ENCODE measurements at regions not wholly inside any gene's neighbourhood (a gene's known extent, or its start where the extent isn't known, plus 50 kb on each side); places are given as distances from the start of the nearest gene placed in this dataset.

DNA sequence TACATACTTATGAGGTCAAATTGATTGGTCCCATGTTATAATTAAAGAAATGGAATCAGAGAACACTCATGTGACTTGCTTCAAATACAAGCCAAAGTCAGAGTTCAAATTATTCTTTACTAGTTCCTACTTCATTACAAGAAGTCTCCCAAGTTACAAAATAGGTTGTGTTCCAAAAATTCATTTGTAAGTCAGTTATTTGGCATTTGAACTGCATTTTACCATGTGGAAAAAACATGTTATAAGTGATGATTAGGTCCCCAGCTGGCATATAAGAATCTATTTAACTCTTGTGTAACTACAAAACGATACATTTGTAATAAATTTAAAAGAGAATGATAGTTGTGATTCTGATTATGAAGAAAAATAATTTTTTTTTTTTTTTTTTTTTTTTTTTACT, 124.1 kb downstream of the DISP1 start:
- no peak overlapping the region for H3K4me3 ChIP-seq (ENCODE audit: low read depth, low read length)
- BruUV-seq (replicated peaks) = no TSS peak
- Mint-ChIP-seq H3K4me1 (ENCODE audit: low read depth, unreplicated experiment) (peaks cover 11% of the 10 kb centered on the region), H3K36me3 (ENCODE audit: insufficient read depth, unreplicated experiment) (peaks cover 6% of the 10 kb centered on the region), H3K27me3 (ENCODE audit: insufficient read depth, unreplicated experiment) (no peaks in the 10 kb centered on the region), H3K27ac (ENCODE audit: unreplicated experiment) (no peak overlapping the region), H3K9me3 (ENCODE audit: unreplicated experiment) (no peaks in the 10 kb centered on the region), H3K4me3 (ENCODE audit: unreplicated experiment) (no peak overlapping the region)
- no peaks in the 10 kb centered on the region for H3K9me3 ChIP-seq
- intact Hi-C loops (cut with micrococcal nuclease; ENCODE audit: unreplicated experiment) = no loop called here
- H3K36me3 ChIP-seq (ENCODE audit: control insufficient read depth, insufficient read depth, low read length) = peaks cover 2% of the 10 kb centered on the region; the same call in 1 of the 2 replicates
- no peaks in the 10 kb centered on the region for H3K4me1 ChIP-seq
- H3K27me3 ChIP-seq (replicated peaks; ENCODE audit: control insufficient read depth, insufficient read depth, low read length) = no peaks in the 10 kb centered on the region
- ChIA-PET POLR2A (no interaction called here), CTCF (no interaction called here)
- DNase-seq = no peak
- TF ChIP-seq, protein P1, sequence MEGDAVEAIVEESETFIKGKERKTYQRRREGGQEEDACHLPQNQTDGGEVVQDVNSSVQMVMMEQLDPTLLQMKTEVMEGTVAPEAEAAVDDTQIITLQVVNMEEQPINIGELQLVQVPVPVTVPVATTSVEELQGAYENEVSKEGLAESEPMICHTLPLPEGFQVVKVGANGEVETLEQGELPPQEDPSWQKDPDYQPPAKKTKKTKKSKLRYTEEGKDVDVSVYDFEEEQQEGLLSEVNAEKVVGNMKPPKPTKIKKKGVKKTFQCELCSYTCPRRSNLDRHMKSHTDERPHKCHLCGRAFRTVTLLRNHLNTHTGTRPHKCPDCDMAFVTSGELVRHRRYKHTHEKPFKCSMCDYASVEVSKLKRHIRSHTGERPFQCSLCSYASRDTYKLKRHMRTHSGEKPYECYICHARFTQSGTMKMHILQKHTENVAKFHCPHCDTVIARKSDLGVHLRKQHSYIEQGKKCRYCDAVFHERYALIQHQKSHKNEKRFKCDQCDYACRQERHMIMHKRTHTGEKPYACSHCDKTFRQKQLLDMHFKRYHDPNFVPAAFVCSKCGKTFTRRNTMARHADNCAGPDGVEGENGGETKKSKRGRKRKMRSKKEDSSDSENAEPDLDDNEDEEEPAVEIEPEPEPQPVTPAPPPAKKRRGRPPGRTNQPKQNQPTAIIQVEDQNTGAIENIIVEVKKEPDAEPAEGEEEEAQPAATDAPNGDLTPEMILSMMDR (IDR thresholded peaks at IDR 0.05; ENCODE audit: insufficient read depth in 1 of 2, low read depth in 1 of 2, low read length in 1 of 2, severe bottlenecking in 1 of 2, unreplicated experiment in 1 of 2) = no peak

DNA sequence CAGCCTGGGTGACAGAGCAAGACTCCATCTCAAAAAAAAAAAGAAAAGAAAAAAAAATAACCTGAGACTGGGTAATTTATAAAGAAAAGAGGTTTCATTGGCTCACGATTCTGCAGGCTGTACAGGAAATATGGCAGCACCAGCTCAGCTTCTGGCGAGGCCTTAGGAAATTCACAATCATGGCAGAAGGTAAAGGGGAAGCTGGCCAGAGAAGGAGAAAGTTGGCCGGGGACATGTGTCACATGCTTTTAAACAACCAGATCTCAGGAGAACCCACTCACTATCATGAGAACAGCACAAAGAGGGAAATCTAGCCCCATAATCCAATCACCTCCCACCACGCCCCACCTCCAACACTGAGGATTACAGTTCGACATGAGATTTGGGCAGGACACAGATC, 125.3 kb downstream of the DISP1 start:
- Mint-ChIP-seq H3K9me3 (ENCODE audit: unreplicated experiment) (no peaks in the 10 kb centered on the region), H3K36me3 (ENCODE audit: insufficient read depth, unreplicated experiment) (peaks cover 6% of the 10 kb centered on the region), H3K27me3 (ENCODE audit: insufficient read depth, unreplicated experiment) (no peaks in the 10 kb centered on the region), H3K27ac (ENCODE audit: unreplicated experiment) (no peak overlapping the region), H3K4me1 (ENCODE audit: low read depth, unreplicated experiment) (peaks cover 11% of the 10 kb centered on the region), H3K4me3 (ENCODE audit: unreplicated experiment) (no peak overlapping the region)
- BruUV-seq (replicated peaks) = no TSS peak
- H3K27me3 ChIP-seq (replicated peaks; ENCODE audit: control insufficient read depth, insufficient read depth, low read length) = no peaks in the 10 kb centered on the region
- TF ChIP-seq, protein P1 (IDR thresholded peaks at IDR 0.05; ENCODE audit: insufficient read depth in 1 of 2, low read depth in 1 of 2, low read length in 1 of 2, severe bottlenecking in 1 of 2, unreplicated experiment in 1 of 2) = no peak
- ChIA-PET POLR2A (no interaction called here), CTCF (no interaction called here)
- no peaks in the 10 kb centered on the region for H3K4me1 ChIP-seq
- H3K4me3 ChIP-seq (ENCODE audit: low read depth, low read length) = no peak overlapping the region
- DNase-seq = no peak
- intact Hi-C loops (cut with micrococcal nuclease; ENCODE audit: unreplicated experiment) = no loop called here
- peaks cover 2% of the 10 kb centered on the region; the same call in 1 of the 2 replicates for H3K36me3 ChIP-seq (ENCODE audit: control insufficient read depth, insufficient read depth, low read length)
- no peaks in the 10 kb centered on the region for H3K9me3 ChIP-seq

DNA sequence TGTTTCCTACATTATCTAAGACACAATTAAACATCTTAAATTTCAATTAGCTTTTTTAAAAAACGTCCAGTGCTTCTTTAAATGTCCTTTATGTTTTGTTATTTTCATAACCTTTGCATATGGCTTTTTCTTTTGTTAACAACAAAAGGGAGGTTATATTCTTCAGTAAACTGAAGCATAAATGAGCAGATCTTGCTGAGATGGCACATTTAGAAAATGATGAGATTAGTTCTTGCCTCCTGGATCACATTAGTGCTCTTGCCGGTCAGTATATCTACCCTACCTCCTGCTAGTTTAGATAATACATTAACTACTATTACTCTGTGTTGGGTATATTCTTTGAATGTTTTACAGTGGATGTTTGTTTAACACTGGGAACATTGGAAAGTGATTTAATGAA, 126.1 kb downstream of the DISP1 start:
- Histone ChIP-seq H3K27me3 (replicated peaks; ENCODE audit: control insufficient read depth, insufficient read depth, low read length) (no peaks in the 10 kb centered on the region), H3K4me1 (no peaks in the 10 kb centered on the region), H3K9me3 (no peaks in the 10 kb centered on the region), H3K4me3 (ENCODE audit: low read depth, low read length) (no peak overlapping the region), H3K36me3 (ENCODE audit: control insufficient read depth, insufficient read depth, low read length) (peaks cover 2% of the 10 kb centered on the region; the same call in 1 of the 2 replicates)
- intact Hi-C loops (cut with micrococcal nuclease; ENCODE audit: unreplicated experiment) = no loop called here
- Mint-ChIP-seq H3K4me1 (ENCODE audit: low read depth, unreplicated experiment) (peaks cover 11% of the 10 kb centered on the region), H3K4me3 (ENCODE audit: unreplicated experiment) (no peak overlapping the region), H3K9me3 (ENCODE audit: unreplicated experiment) (no peaks in the 10 kb centered on the region), H3K27me3 (ENCODE audit: insufficient read depth, unreplicated experiment) (no peaks in the 10 kb centered on the region), H3K27ac (ENCODE audit: unreplicated experiment) (peak overlapping the region; percentile 35), H3K36me3 (ENCODE audit: insufficient read depth, unreplicated experiment) (peaks cover 6% of the 10 kb centered on the region)
- CTCF ChIA-PET = no interaction called here
- POLR2A ChIA-PET = no interaction called here
- BruUV-seq (replicated peaks) = no TSS peak
- TF ChIP-seq, protein P1 (IDR thresholded peaks at IDR 0.05; ENCODE audit: insufficient read depth in 1 of 2, low read depth in 1 of 2, low read length in 1 of 2, severe bottlenecking in 1 of 2, unreplicated experiment in 1 of 2) = no peak
- DNase-seq = no peak

All from Caco-2 (cell line).